ENCODE measurements at regions not wholly inside any gene's neighbourhood (a gene's known extent, or its start where the extent isn't known, plus 50 kb on each side); places are given as distances from the start of the nearest gene placed in this dataset.

DNA sequence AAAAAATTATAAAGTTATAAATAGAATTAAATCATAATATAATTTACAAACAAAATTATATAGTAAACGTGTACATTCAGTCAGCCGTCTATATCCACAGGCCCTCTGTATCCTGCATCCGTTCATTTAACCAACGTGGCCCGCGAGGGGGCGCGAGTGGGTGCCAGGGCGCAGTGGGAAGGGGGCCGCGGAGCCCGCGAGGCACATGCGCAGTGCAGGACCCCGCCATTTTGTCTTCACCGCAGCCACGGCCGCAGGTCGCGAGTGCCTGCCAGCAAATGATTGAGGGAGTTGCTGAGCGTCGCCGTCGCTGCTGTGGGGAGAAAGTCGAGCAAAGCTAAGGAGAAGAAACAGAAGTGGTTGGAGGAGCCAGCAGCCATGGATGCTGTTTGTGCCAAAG, 53.4 kb upstream of the ECI2 start:
- no peak for DNase-seq (ENCODE audit: low spot score)

DNA sequence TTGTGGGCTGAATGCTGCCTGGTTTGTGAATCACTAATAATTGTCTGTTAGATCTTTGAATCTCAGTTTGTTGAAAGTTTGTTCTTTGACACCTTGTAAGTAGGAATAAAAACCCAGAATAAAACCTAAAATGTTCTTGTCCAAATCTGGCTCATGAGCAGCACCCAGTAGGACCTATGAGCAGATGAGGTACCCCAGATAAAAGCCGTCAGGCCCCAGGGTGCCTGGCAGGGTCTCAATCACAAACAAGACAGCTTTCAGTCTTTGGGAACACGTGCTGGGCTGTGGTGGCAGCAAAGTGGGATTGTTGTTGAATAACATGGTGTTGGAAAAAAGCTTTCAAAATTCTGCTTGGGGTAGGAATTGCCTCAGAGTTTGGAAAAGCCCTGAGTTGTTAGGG, 52.1 kb upstream of the ECI2 start:
- no peak for DNase-seq (ENCODE audit: low spot score)

DNA sequence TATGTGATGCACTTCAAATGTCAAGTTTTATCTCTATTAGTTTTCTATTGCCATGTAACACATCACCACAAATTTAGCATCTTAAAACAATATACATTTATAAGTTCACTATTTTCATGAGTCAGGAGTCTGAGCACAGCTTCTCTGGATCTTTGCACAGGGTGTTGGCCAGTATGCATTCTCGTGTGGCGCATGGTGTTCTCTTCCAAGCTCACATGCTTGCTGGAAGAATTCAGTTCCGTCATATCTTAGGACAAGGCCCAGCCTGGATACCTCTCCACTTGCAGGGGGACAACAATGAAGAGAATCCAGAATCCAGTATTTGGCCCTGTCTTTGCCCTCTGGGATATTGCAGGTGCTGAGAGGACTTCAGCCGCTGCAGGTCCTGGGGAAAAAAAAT, 51.0 kb upstream of the ECI2 start:
- no peak for DNase-seq (ENCODE audit: low spot score)

DNA sequence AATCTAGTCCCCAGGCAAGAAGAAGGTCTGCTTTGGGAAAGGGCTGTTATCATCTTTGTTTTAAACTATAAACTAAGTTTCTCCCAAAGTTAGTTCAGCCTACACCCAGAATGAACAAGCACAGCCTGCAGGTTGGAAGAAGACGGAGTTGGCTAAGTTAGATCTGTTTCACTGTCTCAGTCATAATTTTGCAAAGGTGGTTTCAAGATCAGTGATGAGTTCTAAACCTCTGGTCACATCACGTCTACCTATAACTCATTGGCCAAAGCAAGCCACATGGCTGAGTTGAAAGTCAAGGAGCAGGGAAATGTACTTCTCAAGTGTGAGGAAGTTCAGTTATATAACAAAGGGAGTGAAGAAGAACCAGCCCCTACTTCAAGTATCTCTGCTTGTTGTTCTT, 50.5 kb upstream of the ECI2 start:
- DNase-seq (ENCODE audit: low spot score), result peak; percentile 72

DNA sequence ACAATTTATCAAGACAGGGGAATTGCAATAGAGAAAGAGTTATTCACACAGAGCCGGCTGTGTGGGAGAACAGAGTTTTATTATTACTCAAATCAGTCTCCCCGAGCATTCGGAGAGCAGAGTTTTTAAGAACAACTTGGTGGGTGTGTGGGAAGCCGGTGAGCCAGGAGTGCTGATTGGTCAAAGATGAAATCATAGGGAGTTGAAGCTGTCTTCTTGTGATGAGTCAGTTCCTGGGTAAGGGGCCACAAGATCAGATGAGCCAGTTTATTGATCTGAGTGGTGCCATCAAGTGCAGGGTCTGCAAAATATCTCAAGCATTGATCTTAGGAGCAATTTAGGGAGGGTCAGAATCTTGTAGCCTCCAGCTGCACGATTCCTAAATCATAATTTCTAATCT, 50.0 kb upstream of the ECI2 start:
- peak; percentile 88 for DNase-seq (ENCODE audit: low spot score)
